ENCODE measurements at regions not wholly inside any gene's neighbourhood (a gene's known extent, or its start where the extent isn't known, plus 50 kb on each side); places are given as distances from the start of the nearest gene placed in this dataset.
"Not testable (repeated sequence)": the region's sequence is repeated elsewhere in the genome, so short reads cannot be mapped to it uniquely, and the experiment has no call there.

DNA sequence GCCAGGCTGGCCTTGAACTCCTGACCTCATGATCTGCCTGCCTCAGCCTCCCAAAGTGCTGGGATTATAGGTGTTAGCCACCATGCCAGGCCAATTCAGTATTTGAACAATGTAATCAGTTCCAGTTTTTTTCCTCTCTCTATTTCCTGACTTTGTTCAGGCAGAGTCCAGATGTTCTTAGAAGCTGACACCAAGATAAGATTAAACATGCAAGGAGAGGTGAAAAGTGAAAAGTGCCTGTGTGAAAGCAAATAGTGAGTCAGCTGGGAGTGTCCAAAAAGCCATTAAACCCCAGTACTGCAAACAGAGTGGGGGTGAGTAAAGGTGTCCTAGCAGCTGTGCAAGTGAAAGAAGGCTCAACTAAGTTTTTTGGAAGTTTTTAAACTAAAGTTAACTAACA lies 231.5 kb downstream of the PTH2R start:
- Histone ChIP-seq H3K9me3 (replicated peaks) (no peaks in the 10 kb centered on the region), H3K36me3 (no peaks in the 10 kb centered on the region), H3K4me3 (no peak overlapping the region), H3K27ac (no peak overlapping the region), H3K27me3 (no peaks in the 10 kb centered on the region), H3K4me1 (no peaks in the 10 kb centered on the region)
- DNase-seq = no peak

DNA sequence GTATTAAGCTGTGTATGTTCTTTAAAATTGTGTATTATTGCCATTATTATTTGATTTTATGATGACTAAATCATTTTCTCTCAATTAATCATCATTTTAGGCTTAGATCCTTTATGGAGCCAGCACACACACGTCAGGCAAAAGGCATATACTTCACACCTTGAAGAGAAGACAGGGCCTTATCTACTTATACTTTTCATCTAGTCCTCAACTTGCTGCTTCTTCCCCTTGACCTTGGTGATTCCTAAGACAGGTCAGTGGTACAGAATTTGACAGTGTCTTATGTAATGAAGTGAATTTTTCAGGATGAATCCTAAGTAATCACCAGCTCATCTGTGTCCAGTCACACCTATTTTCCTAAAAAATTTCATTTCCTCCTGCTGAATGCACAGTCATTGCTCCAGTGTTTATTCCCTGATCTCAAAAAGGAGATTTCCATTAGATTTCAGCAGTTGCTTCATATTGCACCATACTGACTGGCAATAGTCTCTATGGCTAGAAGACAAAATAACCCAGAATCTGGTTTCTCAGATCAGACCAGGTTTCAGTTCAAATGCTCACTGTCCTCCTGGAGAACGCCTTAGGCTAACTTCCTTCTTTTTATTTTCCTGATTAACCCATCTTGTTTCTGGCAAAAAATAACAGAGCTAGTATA lies 235.7 kb downstream of the PTH2R start:
- H3K9me3 ChIP-seq (replicated peaks) = no peaks in the 10 kb centered on the region
- DNase-seq = no peak
- no peak overlapping the region for H3K4me3 ChIP-seq
- no peaks in the 10 kb centered on the region for H3K4me1 ChIP-seq
- H3K27ac ChIP-seq = no peak overlapping the region
- H3K36me3 ChIP-seq = no peaks in the 10 kb centered on the region
- H3K27me3 ChIP-seq = no peaks in the 10 kb centered on the region

DNA sequence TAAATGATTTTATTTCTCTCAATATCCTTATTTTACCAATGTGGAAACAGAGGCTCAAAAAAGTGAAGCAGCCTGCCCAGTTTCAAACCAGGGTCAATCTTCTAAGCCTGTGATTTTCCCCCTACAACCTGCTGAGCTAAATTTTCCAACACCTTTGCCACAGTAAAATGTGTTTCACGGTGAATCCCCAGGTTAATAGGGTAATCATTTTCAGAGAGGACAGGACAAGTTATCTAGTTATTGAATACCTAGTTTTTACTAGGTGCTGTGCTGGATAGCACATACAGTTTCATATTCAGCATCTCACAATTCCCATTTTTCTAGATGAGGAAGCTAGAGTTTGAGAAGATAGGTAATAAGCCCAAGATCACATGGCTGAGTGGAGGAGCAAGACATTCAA lies 236.6 kb downstream of the PTH2R start:
- no peaks in the 10 kb centered on the region for H3K4me1 ChIP-seq
- H3K36me3 ChIP-seq = no peaks in the 10 kb centered on the region
- no peaks in the 10 kb centered on the region for H3K9me3 ChIP-seq (replicated peaks)

DNA sequence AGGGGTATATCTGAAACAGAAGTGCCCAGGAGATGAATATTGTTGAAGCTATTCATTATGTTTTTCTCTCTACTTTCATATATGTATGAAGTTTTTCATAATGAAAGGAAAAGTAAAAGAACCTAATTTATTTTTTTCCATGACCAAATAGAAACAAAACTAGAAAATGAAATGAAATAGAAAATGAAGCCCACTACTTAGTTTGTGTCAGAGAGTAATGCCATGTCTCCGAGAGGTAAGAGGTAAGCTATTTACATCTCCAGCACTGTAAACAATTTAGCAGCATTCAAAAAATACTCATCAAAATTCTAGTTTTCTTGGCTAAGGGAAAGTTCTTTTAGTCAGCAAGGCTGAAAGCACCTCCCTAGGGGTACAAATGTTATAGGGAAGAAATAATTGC lies 238.6 kb downstream of the PTH2R start:
- H3K9me3 ChIP-seq (replicated peaks) = no peaks in the 10 kb centered on the region
- H3K27me3 ChIP-seq = no peaks in the 10 kb centered on the region
- H3K4me1 ChIP-seq = no peaks in the 10 kb centered on the region
- H3K4me3 ChIP-seq = no peak overlapping the region
- H3K27ac ChIP-seq = no peak overlapping the region
- DNase-seq = no peak
- no peaks in the 10 kb centered on the region for H3K36me3 ChIP-seq

More for the DNA sequence above, 236.6 kb downstream of the PTH2R start:
- no peak for DNase-seq
- Histone ChIP-seq H3K27ac (no peak overlapping the region), H3K27me3 (no peaks in the 10 kb centered on the region), H3K4me3 (no peak overlapping the region)

DNA sequence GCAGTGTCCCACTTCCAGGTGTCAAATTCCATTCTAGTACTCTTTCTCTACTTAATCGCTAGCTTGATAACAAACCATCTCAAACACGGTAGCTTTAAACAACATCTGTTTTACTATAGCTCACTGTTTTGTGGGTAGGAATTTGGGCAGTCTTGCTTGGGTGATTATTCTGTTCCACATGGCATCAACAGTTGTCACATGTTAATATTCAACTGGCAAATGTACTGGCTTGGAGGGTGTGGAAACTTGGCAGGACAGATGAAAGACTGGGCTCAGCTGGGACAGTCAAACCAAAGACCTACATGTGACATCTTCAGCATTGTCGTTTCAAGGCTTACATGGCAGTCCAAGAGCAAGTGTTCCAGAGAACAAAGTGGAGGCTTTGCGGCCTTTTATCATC lies 241.8 kb downstream of the PTH2R start:
- H3K27me3 ChIP-seq = no peaks in the 10 kb centered on the region
- H3K4me3 ChIP-seq = no peak overlapping the region
- no peaks in the 10 kb centered on the region for H3K36me3 ChIP-seq
- no peak overlapping the region for H3K27ac ChIP-seq
- H3K9me3 ChIP-seq (replicated peaks) = no peaks in the 10 kb centered on the region
- no peak for DNase-seq
- H3K4me1 ChIP-seq = no peaks in the 10 kb centered on the region

DNA sequence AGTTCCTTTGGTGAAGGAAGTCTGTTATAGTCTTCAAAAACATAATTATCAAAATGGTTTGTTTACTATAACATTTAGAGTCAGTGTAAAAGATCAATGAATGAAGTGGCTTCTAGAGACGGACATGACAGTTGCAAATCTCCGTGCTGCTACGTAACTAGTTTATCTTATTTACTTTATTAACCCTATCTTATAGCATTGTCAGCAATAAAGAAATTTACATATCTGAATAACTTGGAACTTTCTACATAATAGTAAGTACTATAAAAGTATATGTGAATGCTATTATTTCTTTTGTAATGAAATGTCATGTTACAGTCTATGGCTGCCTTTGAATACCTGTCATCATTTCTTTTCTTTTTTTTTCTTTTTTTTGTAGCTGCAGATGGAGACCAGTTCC lies 246.8 kb downstream of the PTH2R start:
- Histone ChIP-seq H3K9me3 (replicated peaks) (no peaks in the 10 kb centered on the region), H3K36me3 (no peaks in the 10 kb centered on the region)
- no peak for DNase-seq

DNA sequence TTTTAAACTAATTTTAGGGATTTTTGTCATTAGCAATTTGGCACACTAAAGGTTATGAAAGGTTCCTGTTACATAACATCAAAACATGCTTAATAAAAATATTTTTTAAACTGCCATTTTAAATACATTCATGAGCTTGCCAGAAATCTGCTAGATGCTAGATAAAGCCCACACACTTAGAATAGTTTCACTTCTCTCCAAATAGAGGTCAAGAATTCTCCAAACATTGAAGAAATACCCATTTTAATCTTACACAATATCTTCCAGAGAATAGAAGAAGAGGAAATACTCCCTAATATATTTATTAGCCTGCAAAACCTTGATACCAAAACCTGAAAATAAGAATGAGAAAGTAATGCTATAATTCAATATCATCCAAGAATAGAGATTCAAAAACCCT lies 247.5 kb downstream of the PTH2R start:
- H3K36me3 ChIP-seq = no peaks in the 10 kb centered on the region
- no peaks in the 10 kb centered on the region for H3K9me3 ChIP-seq (replicated peaks)
- no peak for DNase-seq
- no peaks in the 10 kb centered on the region for H3K4me1 ChIP-seq
- no peaks in the 10 kb centered on the region for H3K27me3 ChIP-seq
- H3K27ac ChIP-seq = no peak overlapping the region
- no peak overlapping the region for H3K4me3 ChIP-seq

More for the DNA sequence above, 246.8 kb downstream of the PTH2R start:
- H3K27me3 ChIP-seq = no peaks in the 10 kb centered on the region
- no peak overlapping the region for H3K4me3 ChIP-seq
- H3K4me1 ChIP-seq = no peaks in the 10 kb centered on the region
- no peak overlapping the region for H3K27ac ChIP-seq

DNA sequence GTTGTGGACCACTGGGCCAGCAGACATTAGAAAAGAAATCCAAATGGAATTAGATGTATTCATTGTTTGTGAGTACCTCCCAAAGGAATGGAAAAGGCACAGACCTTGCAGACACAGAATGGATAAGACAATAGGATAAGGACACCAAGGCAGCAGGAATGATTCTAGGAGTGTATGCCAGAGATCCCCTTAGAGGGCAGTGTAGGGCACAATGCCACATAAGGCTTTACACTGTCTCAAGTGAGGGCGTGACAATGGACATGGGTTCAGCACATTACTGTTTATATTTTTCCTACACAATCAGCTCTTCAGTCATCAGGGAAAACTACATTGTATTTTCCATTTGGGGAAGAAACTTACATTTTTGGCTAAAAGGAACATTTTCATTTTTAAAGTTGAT lies 250.9 kb downstream of the PTH2R start:
- Histone ChIP-seq H3K36me3 (no peaks in the 10 kb centered on the region), H3K27ac (no peak overlapping the region), H3K4me1 (no peaks in the 10 kb centered on the region), H3K4me3 (no peak overlapping the region), H3K27me3 (no peaks in the 10 kb centered on the region), H3K9me3 (replicated peaks) (no peaks in the 10 kb centered on the region)
- peak in 1 of 2 experiments; percentile 6 for DNase-seq

DNA sequence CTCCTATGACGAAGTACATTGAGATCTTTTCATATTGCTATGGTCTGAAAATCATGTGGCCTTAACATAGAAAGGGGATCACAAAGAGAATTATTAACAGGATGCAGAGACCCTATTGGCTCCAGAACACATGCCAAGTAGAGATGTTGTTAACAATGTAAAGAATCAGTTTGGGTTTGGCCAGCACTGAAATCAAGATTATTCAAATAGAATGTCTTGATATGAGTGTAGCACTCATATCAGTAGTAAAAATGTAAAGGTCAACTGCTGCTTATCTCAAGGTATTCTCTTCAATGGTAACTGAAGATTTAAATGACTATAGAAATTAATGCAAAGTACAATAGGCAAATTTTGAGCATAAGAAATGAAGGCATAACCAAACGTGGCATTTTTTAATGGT lies 262.8 kb downstream of the PTH2R start:
- Histone ChIP-seq H3K4me1 (no peaks in the 10 kb centered on the region), H3K27ac (no peak overlapping the region), H3K4me3 (no peak overlapping the region), H3K36me3 (no peaks in the 10 kb centered on the region), H3K27me3 (no peaks in the 10 kb centered on the region), H3K9me3 (replicated peaks) (no peaks in the 10 kb centered on the region)
- no peak for DNase-seq

DNA sequence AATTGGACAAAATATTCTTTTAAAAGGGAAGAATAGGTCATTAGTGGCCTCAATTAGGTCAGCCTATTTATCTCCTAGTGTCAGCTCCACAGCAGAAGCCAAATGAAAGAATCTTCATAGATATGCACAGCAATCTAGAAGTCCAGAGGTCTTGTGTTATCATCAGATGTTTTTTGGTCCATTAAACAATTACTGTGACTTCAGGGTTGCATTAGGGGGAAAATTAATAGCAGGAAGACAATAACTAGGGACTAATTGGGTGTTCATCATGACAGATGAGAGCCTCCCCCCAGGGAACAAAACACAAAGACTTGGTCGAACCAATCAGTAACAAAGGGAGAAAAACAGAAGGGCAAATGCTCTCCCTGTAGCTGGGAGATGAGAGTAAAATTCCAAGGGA lies 264.7 kb downstream of the PTH2R start:
- no peaks in the 10 kb centered on the region for H3K27me3 ChIP-seq
- no peaks in the 10 kb centered on the region for H3K9me3 ChIP-seq (replicated peaks)
- H3K36me3 ChIP-seq = no peaks in the 10 kb centered on the region
- H3K4me3 ChIP-seq = no peak overlapping the region
- no peak for DNase-seq
- no peaks in the 10 kb centered on the region for H3K4me1 ChIP-seq
- no peak overlapping the region for H3K27ac ChIP-seq

DNA sequence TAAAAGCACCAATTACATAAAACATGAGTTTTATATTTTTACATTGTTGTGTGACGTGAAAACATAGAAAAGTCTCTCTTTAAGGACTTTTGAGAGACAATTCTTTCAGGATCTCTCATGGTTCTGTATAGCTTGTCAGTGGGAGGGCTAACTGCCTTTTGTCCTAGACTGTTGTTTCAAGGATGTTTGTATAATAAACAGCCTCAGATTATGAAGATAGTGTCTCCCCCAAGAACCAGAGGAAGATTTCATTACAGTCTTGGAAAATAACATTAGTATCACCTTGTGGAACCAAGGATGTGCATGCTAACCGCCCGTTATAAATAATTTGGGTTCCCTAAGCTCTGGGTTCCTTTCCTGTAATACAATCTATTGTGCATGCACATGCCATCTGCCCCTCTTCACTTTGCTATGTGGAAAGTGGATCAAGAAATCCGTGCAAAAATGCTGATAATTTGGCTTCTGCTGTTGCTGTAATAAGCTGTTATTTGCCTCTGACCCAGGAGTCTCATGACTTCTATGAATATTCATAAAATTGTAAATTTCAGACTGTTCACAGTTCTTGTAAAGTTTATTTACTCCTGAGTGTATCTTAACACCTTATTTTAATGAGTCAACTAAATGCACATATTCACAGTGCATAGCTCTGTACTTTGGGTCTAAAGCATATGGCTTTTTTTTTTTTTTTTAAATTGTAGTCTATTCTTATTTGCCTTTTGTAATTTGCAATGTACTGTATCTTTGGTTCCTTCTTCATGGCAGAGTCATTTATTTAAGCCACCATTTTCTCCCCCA lies 265.5 kb downstream of the PTH2R start:
- H3K27me3 ChIP-seq = no peaks in the 10 kb centered on the region
- DNase-seq = no peak
- no peaks in the 10 kb centered on the region for H3K36me3 ChIP-seq
- no peak overlapping the region for H3K27ac ChIP-seq
- no peak overlapping the region for H3K4me3 ChIP-seq
- H3K4me1 ChIP-seq = no peaks in the 10 kb centered on the region
- no peaks in the 10 kb centered on the region for H3K9me3 ChIP-seq (replicated peaks)

DNA sequence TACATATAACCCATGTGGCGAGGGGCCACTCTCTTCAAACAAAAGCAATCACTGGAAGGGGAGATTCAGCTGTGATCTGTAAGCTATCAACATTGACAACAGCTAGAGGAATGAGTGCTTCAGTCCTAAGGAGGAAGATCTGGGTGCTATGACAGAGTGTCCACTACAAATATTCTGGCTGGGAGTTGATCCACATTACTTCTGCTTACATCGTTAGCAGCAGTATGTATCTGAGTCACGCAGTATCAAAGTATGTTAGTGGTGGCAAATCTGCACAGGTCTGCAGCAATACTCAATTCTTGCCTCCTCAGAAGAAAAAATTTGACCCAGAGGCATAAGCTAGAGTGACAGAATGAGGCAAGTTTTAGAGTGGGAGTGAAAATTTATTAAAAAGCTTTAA lies 267.0 kb downstream of the PTH2R start:
- Histone ChIP-seq H3K27ac (no peak overlapping the region), H3K9me3 (replicated peaks) (no peaks in the 10 kb centered on the region), H3K27me3 (no peaks in the 10 kb centered on the region), H3K36me3 (no peaks in the 10 kb centered on the region), H3K4me1 (no peaks in the 10 kb centered on the region), H3K4me3 (no peak overlapping the region)
- DNase-seq = no peak

DNA sequence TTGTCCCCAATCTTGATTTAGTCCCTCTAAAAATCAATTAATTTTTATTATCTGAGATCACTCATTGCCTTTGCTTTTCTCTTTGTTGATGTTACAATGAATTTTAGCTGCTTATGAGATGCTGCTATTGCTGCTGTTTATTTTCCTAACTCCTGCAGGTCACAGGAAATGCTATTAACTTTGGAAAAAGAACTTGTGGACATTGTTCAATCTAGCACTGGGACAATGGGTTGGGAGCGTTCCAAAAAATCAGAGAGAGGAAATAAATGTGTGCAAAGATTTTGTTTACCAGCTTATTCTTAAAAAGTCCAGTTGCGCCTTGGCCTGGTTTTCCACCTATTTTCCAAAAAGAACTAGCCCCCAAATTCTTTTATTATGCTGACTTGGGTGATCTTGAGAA lies 268.3 kb downstream of the PTH2R start:
- Histone ChIP-seq H3K27ac (no peak overlapping the region), H3K4me1 (no peaks in the 10 kb centered on the region), H3K9me3 (replicated peaks) (no peaks in the 10 kb centered on the region), H3K36me3 (no peaks in the 10 kb centered on the region), H3K4me3 (no peak overlapping the region), H3K27me3 (no peaks in the 10 kb centered on the region)
- DNase-seq = no peak

DNA sequence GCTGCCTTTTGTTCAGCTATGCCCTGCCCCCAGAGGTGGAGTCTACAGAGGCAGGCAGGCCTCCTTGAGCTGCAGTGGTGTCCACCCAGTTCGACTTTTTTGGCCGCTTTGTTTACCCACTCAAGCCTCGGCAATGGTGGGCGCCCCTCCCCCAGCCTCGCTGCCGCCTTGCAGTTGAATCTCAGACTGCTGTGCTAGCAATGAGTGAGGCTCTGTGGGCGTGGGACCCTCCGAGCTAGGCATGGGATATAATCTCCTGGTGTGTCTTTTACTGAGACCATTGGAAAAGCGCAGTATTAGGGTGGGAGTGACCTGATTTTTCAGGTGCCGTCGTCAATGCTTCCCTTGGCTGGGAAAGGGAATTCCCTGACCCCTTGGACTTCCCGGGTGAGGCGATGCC lies 279.3 kb downstream of the PTH2R start:
- not testable (repeated sequence) for DNase-seq; H3K9me3 ChIP-seq (replicated peaks); H3K36me3 ChIP-seq; H3K27me3 ChIP-seq; H3K4me1 ChIP-seq; H3K4me3 ChIP-seq; H3K27ac ChIP-seq

DNA sequence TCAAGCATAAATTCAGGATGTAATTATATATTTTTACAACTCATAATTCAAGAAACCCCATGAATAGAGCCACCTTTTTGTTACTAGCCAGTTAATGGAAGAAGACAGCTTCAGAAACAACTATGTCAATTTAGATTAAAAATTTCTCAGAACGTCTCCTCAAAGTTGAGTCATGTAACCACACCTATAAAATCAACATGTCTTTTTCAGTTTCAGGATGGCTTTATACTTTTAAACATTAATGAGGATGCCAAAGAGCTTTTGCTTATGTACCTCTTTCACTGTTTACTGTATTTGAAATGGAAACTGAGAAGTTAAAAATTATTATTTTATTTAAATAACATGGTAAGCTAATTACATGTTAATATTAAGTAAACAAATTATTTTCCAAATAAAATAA lies 280.1 kb downstream of the PTH2R start:
- no peak for DNase-seq
- H3K4me1 ChIP-seq = no peaks in the 10 kb centered on the region
- H3K4me3 ChIP-seq = no peak overlapping the region
- H3K36me3 ChIP-seq = no peaks in the 10 kb centered on the region
- no peak overlapping the region for H3K27ac ChIP-seq
- no peaks in the 10 kb centered on the region for H3K9me3 ChIP-seq (replicated peaks)
- no peaks in the 10 kb centered on the region for H3K27me3 ChIP-seq

DNA sequence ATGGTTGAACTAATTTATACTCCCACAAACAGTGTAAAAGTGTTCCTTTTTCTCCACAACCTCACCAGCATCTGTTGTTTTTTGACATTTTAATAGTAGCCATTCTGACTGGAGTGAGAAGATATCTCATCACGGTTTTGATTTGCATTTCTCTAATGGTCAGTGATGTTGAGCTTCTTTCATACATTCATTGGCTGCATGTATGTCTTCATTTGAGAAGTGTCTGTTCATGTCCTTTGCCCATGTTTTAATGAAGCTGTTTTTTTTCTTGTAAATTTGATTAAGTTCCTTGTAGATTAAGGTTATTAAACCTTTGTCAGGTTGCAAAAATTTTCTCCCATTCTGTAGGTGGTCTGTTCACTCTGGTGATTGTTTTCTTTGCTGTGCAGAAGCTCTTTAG lies 281.1 kb downstream of the PTH2R start:
- H3K27me3 ChIP-seq; H3K9me3 ChIP-seq (replicated peaks); H3K36me3 ChIP-seq; H3K4me1 ChIP-seq; H3K27ac ChIP-seq; DNase-seq; H3K4me3 ChIP-seq: not testable (repeated sequence)
